CD4-positive, alpha-beta T cell (primary cell): ENCODE measurements at regions not wholly inside any gene's neighbourhood (a gene's known extent, or its start where the extent isn't known, plus 50 kb on each side); places are given as distances from the start of the nearest gene placed in this dataset.

Experiments
- ATAC-seq: fragments of 200-7000 bp; cut with Tn5 transposase; one replicate; pipeline ENCODE4 v1.10.0; 2022; ENCODE audit warnings: mild to moderate bottlenecking; ENCODE audit not compliant: poor library complexity
- CTCF ChIA-PET: fragments of 350-600 bp; sonication (Branson Sonifier 250); formaldehyde crosslinking; loops from one replicate; lab custom pipeline; 2021; ENCODE audit warnings: antibody characterized with exemption, inconsistent platforms; lab: Charles Lee
- POLR2A ChIA-PET: fragments of 350-600 bp; sonication (Branson Sonifier 250); formaldehyde crosslinking; loops from one replicate; lab custom pipeline; 2021; ENCODE audit warnings: antibody characterized with exemption, inconsistent platforms; lab: Charles Lee
- DNase-seq, 14 experiments: peaks; one replicate each; pipeline ENCODE4 v3.0.0-alpha.2; 2013 to 2020; ENCODE audit warnings: mixed read lengths in 2 of 14
- H3K27ac ChIP-seq, 2 donors: one replicate each; pipeline versions ENCODE4 v1.5.1 to v1.7.0; 2013; ENCODE audit warnings: low read length in 2 of 2, low read depth in 1 of 2, mild to moderate bottlenecking in 1 of 2
- H3K27me3 ChIP-seq, 2 experiments: 1 replicate in 1 of 2; 2 replicates in 1 of 2; pipeline versions ENCODE4 v1.6.1 to v1.7.0; 2013; ENCODE audit warnings: low read length in 2 of 2, control low read depth in 1 of 2, mild to moderate bottlenecking in 1 of 2, moderate library complexity in 1 of 2; ENCODE audit not compliant: insufficient read depth in 2 of 2, control insufficient read depth in 1 of 2
- H3K36me3 ChIP-seq: one replicate; pipeline ENCODE4 v1.6.1; 2013; ENCODE audit warnings: low read length, control low read depth; ENCODE audit not compliant: insufficient read depth
- H3K4me1 ChIP-seq: one replicate; pipeline ENCODE4 v1.6.1; 2013; ENCODE audit warnings: low read length, control low read depth; ENCODE audit not compliant: insufficient read depth
- H3K4me3 ChIP-seq: one replicate; pipeline ENCODE4 v1.5.1; 2013; ENCODE audit warnings: mild to moderate bottlenecking, low read length, moderate library complexity
- H3K9me3 ChIP-seq, 2 experiments: 1 replicate in 1 of 2; 2 replicates in 1 of 2; pipeline versions ENCODE4 v1.6.1 to v1.7.0; 2013; ENCODE audit warnings: low read length in 2 of 2, mild to moderate bottlenecking in 2 of 2, control low read depth in 1 of 2, moderate library complexity in 1 of 2; ENCODE audit not compliant: control insufficient read depth in 1 of 2, insufficient read depth in 1 of 2
- H3K27ac Mint-ChIP-seq: one replicate; pipeline ENCODE4 v1.8.0; 2020; ENCODE audit warnings: mixed read lengths
- H3K27me3 Mint-ChIP-seq: one replicate; pipeline ENCODE4 v1.8.0; 2021; ENCODE audit warnings: mixed read lengths
- H3K36me3 Mint-ChIP-seq: one replicate; pipeline ENCODE4 v1.8.0; 2021; ENCODE audit warnings: low read depth, mixed read lengths
- H3K4me1 Mint-ChIP-seq: one replicate; pipeline ENCODE4 v1.8.0; 2021; ENCODE audit warnings: low read depth, mixed read lengths
- H3K4me3 Mint-ChIP-seq: one replicate; pipeline ENCODE4 v1.8.0; 2020; ENCODE audit warnings: mild to moderate bottlenecking, mixed read lengths
- H3K9me3 Mint-ChIP-seq: one replicate; pipeline ENCODE4 v1.8.0; 2020; ENCODE audit warnings: mixed read lengths
- intact Hi-C, 2 experiments: fragments of 100-400 bp; cut with DNase I in 1 of 2; cut with micrococcal nuclease in 1 of 2; formaldehyde crosslinking; loops; one replicate each; pipeline versions ENCODE4 v1.15.1 to v1.9.0; 2023 to 2025; cut with DNase I, micrococcal nuclease
- TF ChIP-seq, protein P1 (sequence below): fragments of 200-600 bp; IDR thresholded peaks from one replicate; pipeline ENCODE4 v1.8.0; 2022; ENCODE audit warnings: antibody characterized with exemption, mild to moderate bottlenecking

DNA sequence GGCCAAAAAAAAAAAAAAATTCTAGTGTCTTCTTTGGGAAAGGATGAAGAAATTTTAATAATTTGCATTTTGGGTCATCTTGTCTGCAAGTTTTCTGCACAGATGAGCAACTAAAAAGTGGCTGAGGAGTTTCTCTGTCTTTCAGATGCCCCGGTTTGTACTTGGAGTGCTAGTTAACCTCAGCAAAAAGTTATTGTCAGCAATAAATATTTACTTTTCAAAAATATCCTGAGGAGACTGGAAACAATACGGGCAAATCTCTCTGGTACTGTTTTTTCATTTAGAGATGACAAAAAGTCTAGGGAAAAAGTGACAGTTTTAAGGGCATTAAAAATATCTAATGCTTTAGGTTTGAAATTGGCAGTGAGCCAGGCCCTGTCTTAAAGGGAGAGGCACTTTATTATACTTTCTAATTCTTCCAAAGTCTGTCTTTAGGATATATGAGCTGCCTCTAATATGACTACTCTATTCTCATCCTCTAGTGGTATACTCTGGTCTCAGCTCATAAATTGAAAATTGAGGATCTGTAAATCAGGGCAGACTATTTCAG is 436.0 kb upstream of the NR2F2 start:
- H3K4me1 Mint-ChIP-seq = no peaks in the 10 kb centered on the region
- ATAC-seq = no peak
- no peak overlapping the region for H3K4me3 ChIP-seq
- H3K27ac Mint-ChIP-seq = no peak overlapping the region
- no peak overlapping the region for H3K27ac ChIP-seq
- H3K9me3 ChIP-seq = no peaks in the 10 kb centered on the region
- TF ChIP-seq, protein P1, sequence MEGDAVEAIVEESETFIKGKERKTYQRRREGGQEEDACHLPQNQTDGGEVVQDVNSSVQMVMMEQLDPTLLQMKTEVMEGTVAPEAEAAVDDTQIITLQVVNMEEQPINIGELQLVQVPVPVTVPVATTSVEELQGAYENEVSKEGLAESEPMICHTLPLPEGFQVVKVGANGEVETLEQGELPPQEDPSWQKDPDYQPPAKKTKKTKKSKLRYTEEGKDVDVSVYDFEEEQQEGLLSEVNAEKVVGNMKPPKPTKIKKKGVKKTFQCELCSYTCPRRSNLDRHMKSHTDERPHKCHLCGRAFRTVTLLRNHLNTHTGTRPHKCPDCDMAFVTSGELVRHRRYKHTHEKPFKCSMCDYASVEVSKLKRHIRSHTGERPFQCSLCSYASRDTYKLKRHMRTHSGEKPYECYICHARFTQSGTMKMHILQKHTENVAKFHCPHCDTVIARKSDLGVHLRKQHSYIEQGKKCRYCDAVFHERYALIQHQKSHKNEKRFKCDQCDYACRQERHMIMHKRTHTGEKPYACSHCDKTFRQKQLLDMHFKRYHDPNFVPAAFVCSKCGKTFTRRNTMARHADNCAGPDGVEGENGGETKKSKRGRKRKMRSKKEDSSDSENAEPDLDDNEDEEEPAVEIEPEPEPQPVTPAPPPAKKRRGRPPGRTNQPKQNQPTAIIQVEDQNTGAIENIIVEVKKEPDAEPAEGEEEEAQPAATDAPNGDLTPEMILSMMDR = no peak
- ChIA-PET POLR2A (no interaction called here), CTCF (no interaction called here)
- H3K27me3 Mint-ChIP-seq = no peaks in the 10 kb centered on the region
- intact Hi-C loops = no loop called here
- DNase-seq = no peak
- H3K36me3 Mint-ChIP-seq = no peaks in the 10 kb centered on the region
- H3K4me3 Mint-ChIP-seq = no peak overlapping the region
- H3K36me3 ChIP-seq = no peaks in the 10 kb centered on the region
- H3K4me1 ChIP-seq = no peaks in the 10 kb centered on the region
- H3K9me3 Mint-ChIP-seq = no peaks in the 10 kb centered on the region
- H3K27me3 ChIP-seq = no peaks in the 10 kb centered on the region

DNA sequence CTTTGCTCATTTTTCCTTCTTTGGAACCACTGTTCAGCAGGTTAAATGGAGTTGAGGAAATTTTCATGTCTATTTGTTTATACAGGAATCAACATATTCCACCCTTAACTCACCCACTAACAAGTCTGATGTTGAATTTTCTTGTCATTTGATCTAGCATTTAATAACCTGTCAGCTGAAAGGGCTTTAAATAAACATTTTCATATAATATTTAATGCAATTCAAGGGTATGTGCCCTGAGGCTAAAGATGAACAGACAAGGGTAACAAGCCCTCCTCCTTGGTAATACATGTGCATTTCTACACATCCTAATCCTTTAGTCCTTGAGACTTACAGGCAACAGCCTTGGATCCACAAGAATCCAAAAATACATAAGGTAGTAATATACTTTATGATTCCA is 435.0 kb upstream of the NR2F2 start:
- DNase-seq (no peak), ATAC-seq (no peak)
- H3K27me3 Mint-ChIP-seq = no peaks in the 10 kb centered on the region
- H3K27ac Mint-ChIP-seq = no peak overlapping the region
- Histone ChIP-seq H3K36me3 (no peaks in the 10 kb centered on the region), H3K4me3 (no peak overlapping the region), H3K27me3 (no peaks in the 10 kb centered on the region), H3K4me1 (no peaks in the 10 kb centered on the region), H3K9me3 (no peaks in the 10 kb centered on the region), H3K27ac (no peak overlapping the region)
- TF ChIP-seq, protein P1 = no peak
- H3K4me1 Mint-ChIP-seq = no peaks in the 10 kb centered on the region
- ChIA-PET POLR2A (no interaction called here), CTCF (no interaction called here)
- intact Hi-C loops = no loop called here
- H3K36me3 Mint-ChIP-seq = no peaks in the 10 kb centered on the region
- no peak overlapping the region for H3K4me3 Mint-ChIP-seq
- no peaks in the 10 kb centered on the region for H3K9me3 Mint-ChIP-seq

DNA sequence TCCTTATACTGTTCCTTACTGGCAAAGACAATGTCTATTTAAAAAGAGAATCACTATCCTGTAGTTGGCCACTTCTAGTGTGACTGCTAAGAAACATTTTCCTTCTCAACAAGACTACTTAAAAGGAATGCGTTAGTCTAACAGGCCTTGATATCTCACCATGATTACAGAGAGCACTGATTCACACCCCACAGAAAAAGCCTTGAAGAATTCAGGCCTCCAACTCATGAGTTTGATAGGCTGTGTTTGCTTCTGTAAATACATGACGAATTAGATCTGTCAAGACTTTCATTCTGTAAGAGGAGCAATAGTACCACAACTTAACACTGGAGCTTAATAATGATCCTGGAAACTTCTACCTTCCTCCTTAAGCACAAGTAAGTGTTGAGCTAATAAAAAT is 432.8 kb upstream of the NR2F2 start:
- ChIA-PET CTCF (no interaction called here), POLR2A (no interaction called here)
- Mint-ChIP-seq H3K4me3 (no peak overlapping the region), H3K27ac (no peak overlapping the region), H3K36me3 (no peaks in the 10 kb centered on the region), H3K27me3 (no peaks in the 10 kb centered on the region), H3K4me1 (no peaks in the 10 kb centered on the region), H3K9me3 (no peaks in the 10 kb centered on the region)
- Histone ChIP-seq H3K27ac (no peak overlapping the region), H3K36me3 (no peaks in the 10 kb centered on the region), H3K4me1 (no peaks in the 10 kb centered on the region), H3K27me3 (no peaks in the 10 kb centered on the region), H3K4me3 (no peak overlapping the region), H3K9me3 (no peaks in the 10 kb centered on the region)
- ATAC-seq (no peak), DNase-seq (no peak)
- TF ChIP-seq, protein P1 = no peak
- intact Hi-C loops = no loop called here
